Heart left ventricle (tissue), 16 donors: ENCODE measurements at regions not wholly inside any gene's neighbourhood (a gene's known extent, or its start where the extent isn't known, plus 50 kb on each side); places are given as distances from the start of the nearest gene placed in this dataset.

ENCODE experiments used
- ATAC-seq, 4 donors: fragments of 200-7000 bp; cut with Tn5 transposase; one replicate each; pipeline ENCODE4 v1.9.1; 2020 to 2022; ENCODE audit warnings: moderate library complexity in 4 of 4, mild to moderate bottlenecking in 3 of 4, moderate number of reproducible peaks in 1 of 4
- DNase-seq, 5 donors: peaks; one replicate each; pipeline ENCODE4 v3.0.0-alpha.2; 2020
- H3K27ac ChIP-seq, 12 donors: fragments of 200-600 bp; sonication (generic) in 4 of 12; one replicate each; pipeline versions ENCODE4 v1.5.0 to v1.8.0; 2016 to 2022; ENCODE audit warnings: mild to moderate bottlenecking in 2 of 12
- H3K27me3 ChIP-seq, 9 donors: fragments of 200-600 bp; sonication (generic) in 2 of 9; one replicate each; pipeline versions ENCODE4 v1.5.1 to v1.8.0; 2016 to 2022; ENCODE audit warnings: mild to moderate bottlenecking in 3 of 9
- H3K36me3 ChIP-seq, 9 donors: fragments of 200-600 bp; sonication (generic) in 2 of 9; one replicate each; pipeline versions ENCODE4 v1.5.0 to v1.8.0; 2018 to 2022; ENCODE audit warnings: mild to moderate bottlenecking in 2 of 9
- H3K4me1 ChIP-seq, 12 donors: fragments of 200-600 bp; sonication (generic) in 4 of 12; one replicate each; pipeline versions ENCODE4 v1.5.0 to v1.8.0; 2016 to 2022; ENCODE audit warnings: mild to moderate bottlenecking in 3 of 12
- H3K4me3 ChIP-seq, 12 donors: fragments of 200-600 bp; sonication (generic) in 4 of 12; one replicate each; pipeline versions ENCODE4 v1.5.0 to v1.8.0; 2017 to 2022; ENCODE audit warnings: mild to moderate bottlenecking in 9 of 12, moderate library complexity in 4 of 12
- H3K9me3 ChIP-seq, 12 donors: fragments of 200-600 bp; sonication (generic) in 4 of 12; one replicate each; pipeline versions ENCODE4 v1.5.0 to v1.8.0; 2016 to 2022; ENCODE audit warnings: mild to moderate bottlenecking in 1 of 12
- CTCF ChIP-seq, 12 donors: fragments of 200-600 bp; sonication (generic) in 4 of 12; IDR thresholded peaks; one replicate each; pipeline versions ENCODE4 v1.5.0 to v1.8.0; 2018 to 2022; ENCODE audit warnings: antibody characterized with exemption in 12 of 12, mild to moderate bottlenecking in 5 of 12
- POLR2A ChIP-seq, 2 donors: fragments of 450-650 bp; IDR thresholded peaks; one replicate each; pipeline ENCODE4 v1.6.1; 2017; ENCODE audit warnings: antibody characterized with exemption in 2 of 2, mild to moderate bottlenecking in 2 of 2, moderate library complexity in 2 of 2
- WGBS, 4 donors: extraction: QIAGEN DNeasy Blood & Tissue Kit in 2 of 4; methylation state at CpG; one replicate each; pipeline versions ENCODE4 v1.1.5 to v1.1.7; 2013 to 2018; 5-methylcytosine and 5-hydroxymethylcytosine counted together
- intact Hi-C, 10 donors: fragments of 100-400 bp; cut with DNase I; formaldehyde crosslinking; loops; one replicate each; pipeline versions ENCODE4 v1.11.1 to v1.14.2; 2022
- donor health status: ischemic (EF 13 %, LVEDD 7.1; RV severe dilation, severe dysfunction).
- donor health status: healthy with polysubstance abuse.
- donor health status: DM: no; HTN: yes; CAD: no.
- donor health status: DM: no; HTN: no; CAD: no.
- donor health status: ischemic (EF 25% LVEDD 6.9; RV normal size, moderate dysfunction).
- donor health status: ischemic (EF 25% LVEDD 5.7; RV mildly dilated, moderate dysfunction).
- donor health status: healthy.
- donor health status: DM: yes; HTN: yes; CAD: no.
- donor health status: ischemic (EF 35%, LVEDD 5.7; RV mildly dilated, moderate dysfunction).
- donor health status: nonischemic (EF 11% LVEDD 7.7; RV severe dilation, severe dysfunction).
- donor health status: DM: yes; HTN: yes; CAD: no.
- donor health status: PGD.
- donor health status: ischemic (EF 29% LVEDD 5.4; RV normal size, mild dysfunction).
- donor health status: nonischemic (EF 23%, LVEDD 6.1; RV moderate dilation, normal function).

GRCh38 chr9:88775037-88775471 lies 216.2 kb upstream of the S1PR3 start:
- H3K27me3 ChIP-seq, result no peaks in the 10 kb centered on the region
- no peak overlapping the region for H3K4me3 ChIP-seq
- no peaks in the 10 kb centered on the region for H3K9me3 ChIP-seq
- WGBS, 4 donors, result 44 to 63% (median 53%) methylated on average over 1 of the region's 1 CpG
- H3K36me3 ChIP-seq, result no peaks in the 10 kb centered on the region
- DNase-seq, result peak in 1 of 5 donors; percentile 59
- H3K4me1 ChIP-seq, result peaks cover 0 to 41% (median 18%) of the 10 kb centered on the region in 12 donors
- ATAC-seq, result peak in 3 of 4 donors; percentile 19 to 87 (median 73)
- H3K27ac ChIP-seq, result peak overlapping the region in 3 of 12 donors; percentile 28 to 72 (median 60)
- intact Hi-C loops, result loop anchor here in 1 of 10 donors (10.0 kb wide), 1 partner anchor 220 kb away; the partner anchor contains the start of gene S1PR3
- TF ChIP-seq CTCF (IDR thresholded peaks at IDR 0.05) (no peak), POLR2A (IDR thresholded peaks at IDR 0.05) (no peak)

- Histone ChIP-seq H3K36me3 (no peaks in the 10 kb centered on the region), H3K4me3 (no peak overlapping the region), H3K27me3 (no peaks in the 10 kb centered on the region), H3K27ac (peak overlapping the region in 2 of 12 donors; percentile 60 to 72), H3K4me1 (peaks cover 0 to 41% (median 18%) of the 10 kb centered on the region in 12 donors), H3K9me3 (no peaks in the 10 kb centered on the region)
- no peak for ATAC-seq
- WGBS, 4 donors, result 86 to 90% (median 86%) methylated on average over 6 of the region's 6 CpGs
- intact Hi-C loops, result loop anchor here in 1 of 10 donors (10.0 kb wide), 1 partner anchor 219 kb away; the partner anchor contains the start of gene S1PR3
- TF ChIP-seq POLR2A (IDR thresholded peaks at IDR 0.05), result no peak
- TF ChIP-seq CTCF (IDR thresholded peaks at IDR 0.05), result no peak
- DNase-seq, result no peak
These were observed 215.7 kb upstream of the S1PR3 start for GRCh38 chr9:88775559-88775958.

GRCh38 chr9:88775966-88776365 lies 215.3 kb upstream of the S1PR3 start:
- no peak for TF ChIP-seq CTCF (IDR thresholded peaks at IDR 0.05)
- no peak for TF ChIP-seq POLR2A (IDR thresholded peaks at IDR 0.05)
- no peak overlapping the region for H3K4me3 ChIP-seq
- intact Hi-C loops, result loop anchor here in 1 of 10 donors (10.0 kb wide), 1 partner anchor 219 kb away; the partner anchor contains the start of gene S1PR3
- WGBS, 4 donors, result 95 to 98% (median 96%) methylated on average over 3 of the region's 3 CpGs
- no peak for DNase-seq
- no peak for ATAC-seq
- peaks cover 0 to 41% (median 18%) of the 10 kb centered on the region in 12 donors for H3K4me1 ChIP-seq
- H3K9me3 ChIP-seq, result no peaks in the 10 kb centered on the region
- no peaks in the 10 kb centered on the region for H3K36me3 ChIP-seq
- peak overlapping the region in 3 of 12 donors; percentile 15 to 72 (median 60) for H3K27ac ChIP-seq
- H3K27me3 ChIP-seq, result no peaks in the 10 kb centered on the region

GRCh38 chr9:88776717-88777497 lies 214.4 kb upstream of the S1PR3 start:
- Histone ChIP-seq H3K4me1 (peaks cover 0 to 50% (median 23%) of the 10 kb centered on the region in 12 donors), H3K27ac (peak overlapping the region in 7 of 12 donors; percentile 23 to 72 (median 46))

More at GRCh38 chr9:88776717-88777497, 214.4 kb upstream of the S1PR3 start:
- DNase-seq (no peak), ATAC-seq (no peak)
- WGBS, 4 donors, result 80 to 91% (median 88%) methylated on average over 7 of the region's 7 CpGs
- no peaks in the 10 kb centered on the region for H3K27me3 ChIP-seq
- no peaks in the 10 kb centered on the region for H3K36me3 ChIP-seq
- intact Hi-C loops, result loop anchor here in 1 of 10 donors (10.0 kb wide), 1 partner anchor 218 kb away; the partner anchor contains the start of gene S1PR3
- H3K4me3 ChIP-seq, result no peak overlapping the region
- no peaks in the 10 kb centered on the region for H3K9me3 ChIP-seq
- TF ChIP-seq POLR2A (IDR thresholded peaks at IDR 0.05) (no peak), CTCF (IDR thresholded peaks at IDR 0.05) (no peak)
